Thyroid gland (tissue), 4 donors: ENCODE measurements at regions not wholly inside any gene's neighbourhood (a gene's known extent, or its start where the extent isn't known, plus 50 kb on each side); places are given as distances from the start of the nearest gene placed in this dataset.

Experiments
- DNase-seq, 2 donors: peaks; one replicate each; pipeline ENCODE4 v3.0.0-alpha.2; 2019
- H3K27ac ChIP-seq, 3 donors: fragments of 200-600 bp; sonication (generic); 1 replicate in 2 of 3; 2 replicates in 1 of 3; pipeline ENCODE4 v1.5.1; 2016 to 2019; ENCODE audit warnings: mild to moderate bottlenecking in 1 of 3, moderate library complexity in 1 of 3
- H3K27me3 ChIP-seq: fragments of 200-600 bp; sonication (generic); one replicate; pipeline ENCODE4 v1.5.1; 2019
- H3K36me3 ChIP-seq, 2 donors: fragments of 200-600 bp; sonication (generic); one replicate each; pipeline ENCODE4 v1.5.1; 2016 to 2019
- H3K4me1 ChIP-seq, 2 donors: fragments of 200-600 bp; sonication (generic); one replicate each; pipeline ENCODE4 v1.5.1; 2017 to 2019
- H3K4me3 ChIP-seq, 3 donors: fragments of 200-600 bp; sonication (generic); replicated peaks in 1 of 3; 1 replicate in 2 of 3; 2 replicates in 1 of 3; pipeline ENCODE4 v1.5.1; 2016; ENCODE audit warnings: mild to moderate bottlenecking in 1 of 3
- H3K9me3 ChIP-seq: fragments of 200-600 bp; sonication (generic); one replicate; pipeline ENCODE4 v1.5.1; 2017
- CTCF ChIP-seq, 6 experiments: fragments of 200-600 bp in 3 of 6; fragments of 450-650 bp in 3 of 6; sonication (generic) in 3 of 6; IDR thresholded peaks; one replicate each; pipeline ENCODE4 v1.5.1; 2016 to 2019; ENCODE audit warnings: antibody characterized with exemption in 6 of 6, mild to moderate bottlenecking in 2 of 6, inconsistent platforms in 1 of 6, moderate library complexity in 1 of 6
- POLR2A ChIP-seq, 2 donors: fragments of 450-650 bp; IDR thresholded peaks; one replicate each; pipeline ENCODE4 v1.6.1; 2017; ENCODE audit warnings: antibody characterized with exemption in 2 of 2, mild to moderate bottlenecking in 2 of 2, moderate library complexity in 1 of 2
- WGBS, 2 donors: methylation state at CpG; one replicate each; pipeline ENCODE4 v1.1.5; 2017; 5-methylcytosine and 5-hydroxymethylcytosine counted together
- intact Hi-C: fragments of 100-400 bp; cut with DNase I; formaldehyde crosslinking; loops from one replicate; pipeline ENCODE4 v1.15.1; 2023

- Histone ChIP-seq H3K4me3 (no peak overlapping the region), H3K27ac (no peak overlapping the region), H3K27me3 (no peaks in the 10 kb centered on the region), H3K4me1 (no peaks in the 10 kb centered on the region), H3K9me3 (no peaks in the 10 kb centered on the region), H3K36me3 (no peaks in the 10 kb centered on the region)
- no peak for TF ChIP-seq CTCF (IDR thresholded peaks at IDR 0.05)
- no peak for TF ChIP-seq POLR2A (IDR thresholded peaks at IDR 0.05)
- intact Hi-C loops, result no loop called here
- DNase-seq, result no peak
- 3 to 84% methylated on average over 1 of the region's 1 CpG for WGBS, 2 donors
Observed at GRCh38 chr9:87236546-87236945, 261.1 kb upstream of the DAPK1 start.

- H3K27ac ChIP-seq, result no peak overlapping the region
- H3K36me3 ChIP-seq, result no peaks in the 10 kb centered on the region
- no peak overlapping the region for H3K4me3 ChIP-seq
- intact Hi-C loops, result no loop called here
- H3K9me3 ChIP-seq, result no peaks in the 10 kb centered on the region
- H3K27me3 ChIP-seq, result no peaks in the 10 kb centered on the region
- no peak for DNase-seq
- TF ChIP-seq CTCF (IDR thresholded peaks at IDR 0.05) (no peak), POLR2A (IDR thresholded peaks at IDR 0.05) (no peak)
- WGBS, 2 donors, result 81 to 89% methylated on average over 4 of the region's 4 CpGs
- H3K4me1 ChIP-seq, result no peaks in the 10 kb centered on the region
Observed at GRCh38 chr9:87237336-87237735, 260.3 kb upstream of the DAPK1 start.

GRCh38 chr9:87238545-87238944 is 259.1 kb upstream of the DAPK1 start:
- Histone ChIP-seq H3K27ac (no peak overlapping the region), H3K27me3 (no peaks in the 10 kb centered on the region), H3K4me1 (no peaks in the 10 kb centered on the region), H3K9me3 (no peaks in the 10 kb centered on the region), H3K36me3 (no peaks in the 10 kb centered on the region), H3K4me3 (no peak overlapping the region)
- no peak for TF ChIP-seq CTCF (IDR thresholded peaks at IDR 0.05)
- no peak for TF ChIP-seq POLR2A (IDR thresholded peaks at IDR 0.05)
- intact Hi-C loops, result no loop called here
- no peak for DNase-seq
- 75 to 84% methylated on average over 5 of the region's 5 CpGs for WGBS, 2 donors

GRCh38 chr9:87239312-87239711 is 258.4 kb upstream of the DAPK1 start:
- no peaks in the 10 kb centered on the region for H3K27me3 ChIP-seq
- intact Hi-C loops, result no loop called here
- no peaks in the 10 kb centered on the region for H3K9me3 ChIP-seq
- WGBS, 2 donors, result 35 to 45% methylated on average over 1 of the region's 1 CpG
- DNase-seq, result no peak
- no peaks in the 10 kb centered on the region for H3K36me3 ChIP-seq
- no peak overlapping the region for H3K4me3 ChIP-seq
- H3K27ac ChIP-seq, result no peak overlapping the region
- H3K4me1 ChIP-seq, result no peaks in the 10 kb centered on the region
- TF ChIP-seq POLR2A (IDR thresholded peaks at IDR 0.05) (no peak), CTCF (IDR thresholded peaks at IDR 0.05) (no peak)

- DNase-seq, result no peak
- intact Hi-C loops, result no loop called here
- H3K36me3 ChIP-seq, result no peaks in the 10 kb centered on the region
- no peaks in the 10 kb centered on the region for H3K9me3 ChIP-seq
- H3K27me3 ChIP-seq, result no peaks in the 10 kb centered on the region
- no peak overlapping the region for H3K27ac ChIP-seq
- H3K4me3 ChIP-seq, result no peak overlapping the region
- TF ChIP-seq CTCF (IDR thresholded peaks at IDR 0.05) (no peak), POLR2A (IDR thresholded peaks at IDR 0.05) (no peak)
- whole genome bisulfite sequencing, 2 donors, result 94 to 96% methylated on average over 2 of the region's 2 CpGs
- no peaks in the 10 kb centered on the region for H3K4me1 ChIP-seq
Observed at GRCh38 chr9:87243602-87244001, 254.1 kb upstream of the DAPK1 start.
